HCT116 (cell line): ENCODE measurements at regions not wholly inside any gene's neighbourhood (a gene's known extent, or its start where the extent isn't known, plus 50 kb on each side); places are given as distances from the start of the nearest gene placed in this dataset.

Experiments used
- ATAC-seq: fragments of 200-7000 bp; cut with Tn5 transposase; 2 replicates; pipeline ENCODE4 v1.9.1; 2020; ENCODE audit warnings: mild to moderate bottlenecking, moderate library complexity
- BruUV-seq: library from RNA; stranded (reverse); fragments of 400-500 nt; replicated peaks from 2 replicates; lab custom pipeline; 2021; lab: Mats Ljungman, UMichigan
- CTCF ChIA-PET: fragments of 300-600 bp; sonication (Branson Sonifier 250); formaldehyde crosslinking; loops from one replicate; lab custom pipeline; 2021; ENCODE audit warnings: antibody characterized with exemption; lab: Charles Lee
- POLR2A ChIA-PET: fragments of 300-600, 350-600 bp; sonication (Branson Sonifier 250); formaldehyde crosslinking; loops from one replicate; lab custom pipeline; 2021; ENCODE audit warnings: antibody characterized with exemption; lab: Charles Lee
- RAD21 ChIA-PET, 2 experiments: fragments of 300-600 bp; sonication (Branson Sonifier 250); formaldehyde crosslinking; loops; one replicate each; lab custom pipeline; 2023; ENCODE audit warnings: low total read pairs in 2 of 2; ENCODE audit not compliant: uncharacterized antibody in 2 of 2, unreplicated experiment in 2 of 2, low non-redundant PET in 1 of 2; lab: Charles Lee
- DNase-seq: peaks from one replicate; pipeline ENCODE4 v3.0.0-alpha.2; 2010; ENCODE audit warnings: low read depth, low spot score
- H2AFZ ChIP-seq: fragments of 200-600 bp; shearing (Covaris generic), sonication (generic); 2 replicates; pipeline ENCODE4 v1.6.1; 2017; ENCODE audit warnings: low read depth, mixed run types, mixed read lengths, antibody characterized with exemption, low read length; ENCODE audit not compliant: poor library complexity, severe bottlenecking
- H3K27ac ChIP-seq: 2 replicates; pipeline ENCODE4 v1.5.1; 2012; ENCODE audit warnings: low read depth, low read length
- H3K27me3 ChIP-seq: fragments of 200-600 bp; sonication (generic); 2 replicates; pipeline ENCODE4 v1.6.1; 2016; ENCODE audit warnings: mixed run types, low read length, mixed read lengths; ENCODE audit not compliant: insufficient read depth
- H3K36me3 ChIP-seq, 2 experiments: fragments of 200-500 bp in 1 of 2; fragments of 200-600 bp in 1 of 2; sonication (Bioruptor generic) in 1 of 2; sonication (generic) in 1 of 2; 2 replicates each; pipeline versions ENCODE4 v1.5.1 to v1.6.1; 2014 to 2016; ENCODE audit warnings: low read length in 2 of 2, inconsistent platforms in 1 of 2, mixed read lengths in 1 of 2, mixed run types in 1 of 2; ENCODE audit not compliant: insufficient read depth in 2 of 2, control insufficient read depth in 1 of 2
- H3K4me1 ChIP-seq, 2 experiments: fragments of 200-600 bp in 1 of 2; sonication (generic) in 1 of 2; 2 replicates each; pipeline versions ENCODE4 v1.5.1 to v1.6.1; 2012 to 2017; ENCODE audit warnings: low read length in 2 of 2, inconsistent platforms in 1 of 2, mild to moderate bottlenecking in 1 of 2, mixed read lengths in 1 of 2, mixed run types in 1 of 2, moderate library complexity in 1 of 2; ENCODE audit not compliant: insufficient read depth in 2 of 2, control insufficient read depth in 1 of 2
- H3K4me2 ChIP-seq: fragments of 200-600 bp; sonication (generic); 2 replicates; pipeline ENCODE4 v1.6.1; 2017; ENCODE audit warnings: mixed run types, low read length, mixed read lengths
- H3K4me3 ChIP-seq, 2 experiments: fragments of 200-600 bp in 1 of 2; sonication (generic) in 1 of 2; replicated peaks in 1 of 2; 2 replicates each; pipeline ENCODE4 v1.5.1; 2011 to 2016; ENCODE audit warnings: low read length in 2 of 2, control low read depth in 1 of 2, low read depth in 1 of 2, mild to moderate bottlenecking in 1 of 2, mixed read lengths in 1 of 2, mixed run types in 1 of 2
- H3K79me2 ChIP-seq: fragments of 200-600 bp; sonication (generic); 2 replicates; pipeline ENCODE4 v1.6.1; 2017; ENCODE audit warnings: mild to moderate bottlenecking, mixed run types, low read length, moderate library complexity, mixed read lengths; ENCODE audit not compliant: insufficient read depth
- H3K9ac ChIP-seq: fragments of 200-600 bp; sonication (generic); 2 replicates; pipeline ENCODE4 v1.6.1; 2016; ENCODE audit warnings: low read length, mixed read lengths
- H3K9me2 ChIP-seq: fragments of 200-600 bp; sonication (generic), shearing (Covaris generic); 2 replicates; pipeline ENCODE4 v1.6.1; 2017; ENCODE audit warnings: mixed run types, mild to moderate bottlenecking, moderate library complexity; ENCODE audit not compliant: insufficient read depth
- H3K9me3 ChIP-seq, 2 experiments: fragments of 200-500 bp in 1 of 2; fragments of 200-600 bp in 1 of 2; sonication (Bioruptor generic) in 1 of 2; sonication (generic) in 1 of 2; 2 replicates each; pipeline ENCODE4 v1.6.1; 2014 to 2017; ENCODE audit warnings: low read length in 2 of 2, mixed read lengths in 2 of 2, inconsistent platforms in 1 of 2, low read depth in 1 of 2, mild to moderate bottlenecking in 1 of 2, mixed run types in 1 of 2, moderate library complexity in 1 of 2; ENCODE audit not compliant: control insufficient read depth in 1 of 2, insufficient read depth in 1 of 2
- H4K20me1 ChIP-seq: fragments of 200-600 bp; sonication (generic), shearing (Covaris generic); 2 replicates; pipeline ENCODE4 v1.6.1; 2017; ENCODE audit warnings: mixed run types, mild to moderate bottlenecking, moderate library complexity; ENCODE audit not compliant: insufficient read depth
- ATF3 ChIP-seq: IDR thresholded peaks from 2 replicates; pipeline ENCODE4 v1.6.1; 2012
- CEBPB ChIP-seq: IDR thresholded peaks from 2 replicates; pipeline ENCODE4 v1.6.1; 2012; ENCODE audit warnings: low read depth
- EGR1 ChIP-seq: IDR thresholded peaks from 2 replicates; pipeline ENCODE4 v1.6.1; 2012; ENCODE audit warnings: low read depth
- ELF1 ChIP-seq: IDR thresholded peaks from 2 replicates; pipeline ENCODE4 v1.6.1; 2012; ENCODE audit warnings: low read depth, borderline replicate concordance
- EZH2 ChIP-seq: fragments of 200-600 bp; sonication (generic); IDR thresholded peaks from 2 replicates; pipeline ENCODE4 v1.6.1; 2017; ENCODE audit warnings: antibody characterized with exemption, mixed run types
- EZH2phosphoT487 ChIP-seq: fragments of 200-600 bp; IDR thresholded peaks from 2 replicates; pipeline ENCODE4 v1.6.1; 2018; ENCODE audit warnings: antibody characterized with exemption, borderline replicate concordance
- FOSL1 ChIP-seq: IDR thresholded peaks from 2 replicates; pipeline ENCODE4 v1.6.1; 2012; ENCODE audit warnings: low read depth
- POLR2AphosphoS5 ChIP-seq: IDR thresholded peaks from 2 replicates; pipeline ENCODE4 v1.6.1; 2011; ENCODE audit warnings: mild to moderate bottlenecking, low read depth, low read length, moderate library complexity
- SIN3A ChIP-seq: IDR thresholded peaks from 2 replicates; pipeline ENCODE4 v1.6.1; 2012; ENCODE audit warnings: low read depth
- SRF ChIP-seq: IDR thresholded peaks from 2 replicates; pipeline ENCODE4 v1.6.1; 2012; ENCODE audit warnings: low read depth
- TCF7L2 ChIP-seq: IDR thresholded peaks from 2 replicates; pipeline ENCODE4 v1.7.0; 2011; ENCODE audit warnings: borderline replicate concordance, inconsistent platforms; ENCODE audit not compliant: insufficient read depth, insufficient read length; ENCODE audit errors: extremely low read depth
- YY1 ChIP-seq: IDR thresholded peaks from 2 replicates; pipeline ENCODE4 v1.6.1; 2011; ENCODE audit warnings: low read length, low read depth, moderate library complexity, mild to moderate bottlenecking; ENCODE audit not compliant: insufficient replicate concordance; ENCODE audit errors: extremely low read depth
- ZBTB33 ChIP-seq: IDR thresholded peaks from 2 replicates; pipeline ENCODE4 v1.6.1; 2011; ENCODE audit warnings: mild to moderate bottlenecking, low read length, moderate library complexity; ENCODE audit not compliant: insufficient replicate concordance; ENCODE audit errors: extremely low read depth
- ZFX ChIP-seq: fragments of 450-650 bp; IDR thresholded peaks from 2 replicates; pipeline ENCODE4 v1.6.1; 2017
- intact Hi-C: fragments of 100-400 bp; cut with micrococcal nuclease; formaldehyde crosslinking; loops from 2 replicates; pipeline ENCODE4 v1.10.0; 2022
- TF ChIP-seq, protein P1 (sequence below): IDR thresholded peaks from 2 replicates; pipeline ENCODE4 v1.6.1; 2012
- TF ChIP-seq, protein P2 (sequence below): IDR thresholded peaks from 2 replicates; pipeline ENCODE4 v1.6.1; 2012; ENCODE audit warnings: low read depth
- TF ChIP-seq, protein P3 (sequence below), 3 experiments: fragments of 200-600 bp in 1 of 3; sonication (generic) in 1 of 3; IDR thresholded peaks in 2 of 3; conservative IDR thresholded peaks in 1 of 3; 2 replicates each; pipeline ENCODE4 v1.5.1; 2012 to 2017; ENCODE audit warnings: low read depth in 2 of 3, low read length in 2 of 3, antibody characterized with exemption in 1 of 3, borderline replicate concordance in 1 of 3, control low read depth in 1 of 3, mild to moderate bottlenecking in 1 of 3, mixed read lengths in 1 of 3, mixed run types in 1 of 3, moderate library complexity in 1 of 3; ENCODE audit not compliant: insufficient read depth in 1 of 3

DNA sequence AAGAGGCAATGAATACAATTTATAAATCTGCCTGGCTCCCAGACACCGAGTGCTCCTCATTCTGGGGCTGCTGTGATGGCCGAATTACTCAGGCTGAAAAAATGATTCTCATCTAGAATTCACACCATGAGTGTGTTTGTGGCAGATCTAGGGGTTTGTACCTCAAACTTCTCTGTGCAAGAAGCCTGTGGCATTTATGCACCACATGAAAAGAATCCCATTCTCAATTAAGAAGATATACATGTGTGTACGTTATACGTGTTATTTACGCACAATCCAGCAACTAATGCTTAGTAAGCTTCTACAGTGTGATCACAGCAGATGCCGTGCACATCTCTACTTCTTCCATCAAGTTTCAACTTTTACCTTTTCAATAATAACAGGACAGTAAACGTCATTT, 476.8 kb downstream of the SHQ1 start (continued):
- TF ChIP-seq, protein P1, sequence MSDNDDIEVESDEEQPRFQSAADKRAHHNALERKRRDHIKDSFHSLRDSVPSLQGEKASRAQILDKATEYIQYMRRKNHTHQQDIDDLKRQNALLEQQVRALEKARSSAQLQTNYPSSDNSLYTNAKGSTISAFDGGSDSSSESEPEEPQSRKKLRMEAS = no peak
- TF ChIP-seq EZH2phosphoT487 (no peak), EZH2 (no peak), FOSL1 (no peak)
- TF ChIP-seq, all 23 proteins: peak for 0

- H3K4me2 ChIP-seq = no peak overlapping the region
- ATAC-seq = no peak
- ChIA-PET RAD21 (no interaction called here), CTCF (no interaction called here), POLR2A (no interaction called here)
- H3K36me3 ChIP-seq = no peaks in the 10 kb centered on the region
- H3K9ac ChIP-seq = no peak overlapping the region
- no peaks in the 10 kb centered on the region for H4K20me1 ChIP-seq
- H3K9me2 ChIP-seq = no peaks in the 10 kb centered on the region
- no peak overlapping the region for H3K27ac ChIP-seq
- no peak for DNase-seq
- intact Hi-C loops = no loop called here
- no peak overlapping the region for H3K4me3 ChIP-seq
- no peaks in the 10 kb centered on the region for H3K9me3 ChIP-seq
- no peak overlapping the region for H2AFZ ChIP-seq
- no peaks in the 10 kb centered on the region for H3K4me1 ChIP-seq
- BruUV-seq = no TSS peak
- H3K27me3 ChIP-seq = no peaks in the 10 kb centered on the region
- H3K79me2 ChIP-seq = no peaks in the 10 kb centered on the region
- TF ChIP-seq TCF7L2 (no peak), SIN3A (no peak), FOSL1 (no peak), CEBPB (no peak), ZFX (no peak), ELF1 (no peak), SRF (no peak), POLR2AphosphoS5 (no peak), EZH2 (no peak), EGR1 (no peak), ZBTB33 (no peak), ATF3 (no peak), YY1 (no peak), EZH2phosphoT487 (no peak)
- TF ChIP-seq, protein P2, sequence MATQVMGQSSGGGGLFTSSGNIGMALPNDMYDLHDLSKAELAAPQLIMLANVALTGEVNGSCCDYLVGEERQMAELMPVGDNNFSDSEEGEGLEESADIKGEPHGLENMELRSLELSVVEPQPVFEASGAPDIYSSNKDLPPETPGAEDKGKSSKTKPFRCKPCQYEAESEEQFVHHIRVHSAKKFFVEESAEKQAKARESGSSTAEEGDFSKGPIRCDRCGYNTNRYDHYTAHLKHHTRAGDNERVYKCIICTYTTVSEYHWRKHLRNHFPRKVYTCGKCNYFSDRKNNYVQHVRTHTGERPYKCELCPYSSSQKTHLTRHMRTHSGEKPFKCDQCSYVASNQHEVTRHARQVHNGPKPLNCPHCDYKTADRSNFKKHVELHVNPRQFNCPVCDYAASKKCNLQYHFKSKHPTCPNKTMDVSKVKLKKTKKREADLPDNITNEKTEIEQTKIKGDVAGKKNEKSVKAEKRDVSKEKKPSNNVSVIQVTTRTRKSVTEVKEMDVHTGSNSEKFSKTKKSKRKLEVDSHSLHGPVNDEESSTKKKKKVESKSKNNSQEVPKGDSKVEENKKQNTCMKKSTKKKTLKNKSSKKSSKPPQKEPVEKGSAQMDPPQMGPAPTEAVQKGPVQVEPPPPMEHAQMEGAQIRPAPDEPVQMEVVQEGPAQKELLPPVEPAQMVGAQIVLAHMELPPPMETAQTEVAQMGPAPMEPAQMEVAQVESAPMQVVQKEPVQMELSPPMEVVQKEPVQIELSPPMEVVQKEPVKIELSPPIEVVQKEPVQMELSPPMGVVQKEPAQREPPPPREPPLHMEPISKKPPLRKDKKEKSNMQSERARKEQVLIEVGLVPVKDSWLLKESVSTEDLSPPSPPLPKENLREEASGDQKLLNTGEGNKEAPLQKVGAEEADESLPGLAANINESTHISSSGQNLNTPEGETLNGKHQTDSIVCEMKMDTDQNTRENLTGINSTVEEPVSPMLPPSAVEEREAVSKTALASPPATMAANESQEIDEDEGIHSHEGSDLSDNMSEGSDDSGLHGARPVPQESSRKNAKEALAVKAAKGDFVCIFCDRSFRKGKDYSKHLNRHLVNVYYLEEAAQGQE = no peak
- TF ChIP-seq, protein P3, sequence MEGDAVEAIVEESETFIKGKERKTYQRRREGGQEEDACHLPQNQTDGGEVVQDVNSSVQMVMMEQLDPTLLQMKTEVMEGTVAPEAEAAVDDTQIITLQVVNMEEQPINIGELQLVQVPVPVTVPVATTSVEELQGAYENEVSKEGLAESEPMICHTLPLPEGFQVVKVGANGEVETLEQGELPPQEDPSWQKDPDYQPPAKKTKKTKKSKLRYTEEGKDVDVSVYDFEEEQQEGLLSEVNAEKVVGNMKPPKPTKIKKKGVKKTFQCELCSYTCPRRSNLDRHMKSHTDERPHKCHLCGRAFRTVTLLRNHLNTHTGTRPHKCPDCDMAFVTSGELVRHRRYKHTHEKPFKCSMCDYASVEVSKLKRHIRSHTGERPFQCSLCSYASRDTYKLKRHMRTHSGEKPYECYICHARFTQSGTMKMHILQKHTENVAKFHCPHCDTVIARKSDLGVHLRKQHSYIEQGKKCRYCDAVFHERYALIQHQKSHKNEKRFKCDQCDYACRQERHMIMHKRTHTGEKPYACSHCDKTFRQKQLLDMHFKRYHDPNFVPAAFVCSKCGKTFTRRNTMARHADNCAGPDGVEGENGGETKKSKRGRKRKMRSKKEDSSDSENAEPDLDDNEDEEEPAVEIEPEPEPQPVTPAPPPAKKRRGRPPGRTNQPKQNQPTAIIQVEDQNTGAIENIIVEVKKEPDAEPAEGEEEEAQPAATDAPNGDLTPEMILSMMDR (IDR thresholded peaks at IDR 0.05 in 2 of 3, conservative IDR thresholded peaks at IDR 0.05 in 1 of 3; ENCODE audit: borderline replicate concordance in 1 of 3, insufficient read depth in 1 of 3, low read depth in 2 of 3, low read length in 2 of 3) = no peak
- TF ChIP-seq, protein P1 = no peak
These were observed 477.3 kb downstream of the SHQ1 start for GRCh38 chr3:72370947-72371346.
